ENCODE measurements at regions not wholly inside any gene's neighbourhood (a gene's known extent, or its start where the extent isn't known, plus 50 kb on each side); places are given as distances from the start of the nearest gene placed in this dataset.

DNA sequence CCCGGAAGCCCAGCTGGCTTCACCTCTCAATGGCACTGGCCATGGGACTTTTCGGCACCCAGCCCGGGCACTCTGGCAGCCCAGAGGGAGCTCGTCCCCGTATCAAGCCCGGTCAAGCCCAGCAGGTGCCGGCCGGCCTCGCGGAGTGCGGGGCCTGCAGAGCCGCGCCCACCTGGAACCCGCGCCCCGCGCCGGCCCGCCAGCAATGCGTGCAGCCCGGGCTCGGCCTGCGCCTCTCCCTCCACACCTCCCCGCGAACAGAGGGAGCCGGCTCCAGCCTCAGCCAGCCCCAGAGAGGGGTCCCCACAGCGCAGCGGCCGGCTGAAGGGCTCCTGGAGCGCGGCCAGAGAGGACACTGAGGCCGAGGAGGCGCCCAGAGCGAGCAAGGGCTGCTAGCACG is 133.6 kb upstream of the FRG1 start:
- TF ChIP-seq, protein P1, sequence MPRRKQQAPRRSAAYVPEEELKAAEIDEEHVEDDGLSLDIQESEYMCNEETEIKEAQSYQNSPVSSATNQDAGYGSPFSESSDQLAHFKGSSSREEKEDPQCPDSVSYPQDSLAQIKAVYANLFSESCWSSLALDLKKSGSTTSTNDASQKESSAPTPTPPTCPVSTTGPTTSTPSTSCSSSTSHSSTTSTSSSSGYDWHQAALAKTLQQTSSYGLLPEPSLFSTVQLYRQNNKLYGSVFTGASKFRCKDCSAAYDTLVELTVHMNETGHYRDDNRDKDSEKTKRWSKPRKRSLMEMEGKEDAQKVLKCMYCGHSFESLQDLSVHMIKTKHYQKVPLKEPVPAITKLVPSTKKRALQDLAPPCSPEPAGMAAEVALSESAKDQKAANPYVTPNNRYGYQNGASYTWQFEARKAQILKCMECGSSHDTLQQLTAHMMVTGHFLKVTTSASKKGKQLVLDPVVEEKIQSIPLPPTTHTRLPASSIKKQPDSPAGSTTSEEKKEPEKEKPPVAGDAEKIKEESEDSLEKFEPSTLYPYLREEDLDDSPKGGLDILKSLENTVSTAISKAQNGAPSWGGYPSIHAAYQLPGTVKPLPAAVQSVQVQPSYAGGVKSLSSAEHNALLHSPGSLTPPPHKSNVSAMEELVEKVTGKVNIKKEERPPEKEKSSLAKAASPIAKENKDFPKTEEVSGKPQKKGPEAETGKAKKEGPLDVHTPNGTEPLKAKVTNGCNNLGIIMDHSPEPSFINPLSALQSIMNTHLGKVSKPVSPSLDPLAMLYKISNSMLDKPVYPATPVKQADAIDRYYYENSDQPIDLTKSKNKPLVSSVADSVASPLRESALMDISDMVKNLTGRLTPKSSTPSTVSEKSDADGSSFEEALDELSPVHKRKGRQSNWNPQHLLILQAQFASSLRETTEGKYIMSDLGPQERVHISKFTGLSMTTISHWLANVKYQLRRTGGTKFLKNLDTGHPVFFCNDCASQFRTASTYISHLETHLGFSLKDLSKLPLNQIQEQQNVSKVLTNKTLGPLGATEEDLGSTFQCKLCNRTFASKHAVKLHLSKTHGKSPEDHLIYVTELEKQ (tag by site-specific recombination; IDR thresholded peaks at IDR 0.05; ENCODE audit: borderline replicate concordance): no peak
- TF ChIP-seq SP2 (tag by site-specific recombination; IDR thresholded peaks at IDR 0.05): no peak
